ENCODE measurements at regions not wholly inside any gene's neighbourhood (a gene's known extent, or its start where the extent isn't known, plus 50 kb on each side); places are given as distances from the start of the nearest gene placed in this dataset.

- POLR2A ChIA-PET = no interaction called here
- Mint-ChIP-seq H3K4me3 (no peak overlapping the region), H3K9me3 (peaks cover 12% of the 10 kb centered on the region), H3K27ac (no peak overlapping the region), H3K36me3 (0 out of 2 replicates have a peak, but pooled peaks cover 4% of the 10 kb centered on the region), H3K4me1 (no peaks in the 10 kb centered on the region), H3K27me3 (ENCODE audit: low read depth) (no peaks in the 10 kb centered on the region)
- DNase-seq (ENCODE audit: low spot score) = no peak
- no peak for TF ChIP-seq FOXP4 (CRISPR knock-in tag; IDR thresholded peaks at IDR 0.05)
- no peak for TF ChIP-seq SOX15 (CRISPR knock-in tag; IDR thresholded peaks at IDR 0.05)
- no peak for TF ChIP-seq CBFB (CRISPR knock-in tag; IDR thresholded peaks at IDR 0.05; ENCODE audit: low read depth)
- TF ChIP-seq USF1 (CRISPR knock-in tag; IDR thresholded peaks at IDR 0.05) = no peak
- TF ChIP-seq JUN (CRISPR knock-in tag; IDR thresholded peaks at IDR 0.05) = no peak
- TF ChIP-seq PRRX2 (CRISPR knock-in tag; IDR thresholded peaks at IDR 0.05) = no peak
- no peak for TF ChIP-seq ZBTB43 (CRISPR knock-in tag; IDR thresholded peaks at IDR 0.05)
- no peak for TF ChIP-seq ZNF425 (CRISPR knock-in tag; conservative IDR thresholded peaks at IDR 0.05)
- TF ChIP-seq FOXP1 (CRISPR knock-in tag; IDR thresholded peaks at IDR 0.05; ENCODE audit: borderline replicate concordance) = no peak
- TF ChIP-seq FOXK1 (CRISPR knock-in tag; IDR thresholded peaks at IDR 0.05) = no peak
- TF ChIP-seq HMGA2 (CRISPR knock-in tag; IDR thresholded peaks at IDR 0.05) = no peak
- no peak for TF ChIP-seq ZNF317 (CRISPR knock-in tag; IDR thresholded peaks at IDR 0.05; ENCODE audit: borderline replicate concordance, low read depth)
- TF ChIP-seq, protein P1, sequence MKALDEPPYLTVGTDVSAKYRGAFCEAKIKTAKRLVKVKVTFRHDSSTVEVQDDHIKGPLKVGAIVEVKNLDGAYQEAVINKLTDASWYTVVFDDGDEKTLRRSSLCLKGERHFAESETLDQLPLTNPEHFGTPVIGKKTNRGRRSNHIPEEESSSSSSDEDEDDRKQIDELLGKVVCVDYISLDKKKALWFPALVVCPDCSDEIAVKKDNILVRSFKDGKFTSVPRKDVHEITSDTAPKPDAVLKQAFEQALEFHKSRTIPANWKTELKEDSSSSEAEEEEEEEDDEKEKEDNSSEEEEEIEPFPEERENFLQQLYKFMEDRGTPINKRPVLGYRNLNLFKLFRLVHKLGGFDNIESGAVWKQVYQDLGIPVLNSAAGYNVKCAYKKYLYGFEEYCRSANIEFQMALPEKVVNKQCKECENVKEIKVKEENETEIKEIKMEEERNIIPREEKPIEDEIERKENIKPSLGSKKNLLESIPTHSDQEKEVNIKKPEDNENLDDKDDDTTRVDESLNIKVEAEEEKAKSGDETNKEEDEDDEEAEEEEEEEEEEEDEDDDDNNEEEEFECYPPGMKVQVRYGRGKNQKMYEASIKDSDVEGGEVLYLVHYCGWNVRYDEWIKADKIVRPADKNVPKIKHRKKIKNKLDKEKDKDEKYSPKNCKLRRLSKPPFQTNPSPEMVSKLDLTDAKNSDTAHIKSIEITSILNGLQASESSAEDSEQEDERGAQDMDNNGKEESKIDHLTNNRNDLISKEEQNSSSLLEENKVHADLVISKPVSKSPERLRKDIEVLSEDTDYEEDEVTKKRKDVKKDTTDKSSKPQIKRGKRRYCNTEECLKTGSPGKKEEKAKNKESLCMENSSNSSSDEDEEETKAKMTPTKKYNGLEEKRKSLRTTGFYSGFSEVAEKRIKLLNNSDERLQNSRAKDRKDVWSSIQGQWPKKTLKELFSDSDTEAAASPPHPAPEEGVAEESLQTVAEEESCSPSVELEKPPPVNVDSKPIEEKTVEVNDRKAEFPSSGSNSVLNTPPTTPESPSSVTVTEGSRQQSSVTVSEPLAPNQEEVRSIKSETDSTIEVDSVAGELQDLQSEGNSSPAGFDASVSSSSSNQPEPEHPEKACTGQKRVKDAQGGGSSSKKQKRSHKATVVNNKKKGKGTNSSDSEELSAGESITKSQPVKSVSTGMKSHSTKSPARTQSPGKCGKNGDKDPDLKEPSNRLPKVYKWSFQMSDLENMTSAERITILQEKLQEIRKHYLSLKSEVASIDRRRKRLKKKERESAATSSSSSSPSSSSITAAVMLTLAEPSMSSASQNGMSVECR (CRISPR knock-in tag; IDR thresholded peaks at IDR 0.05; ENCODE audit: borderline replicate concordance) = no peak
- TF ChIP-seq ESRRA (CRISPR knock-in tag; IDR thresholded peaks at IDR 0.05; ENCODE audit: borderline replicate concordance) = no peak
- TF ChIP-seq RELA (CRISPR knock-in tag; IDR thresholded peaks at IDR 0.05; ENCODE audit: borderline replicate concordance) = no peak
- TF ChIP-seq ZNF219 (CRISPR knock-in tag; IDR thresholded peaks at IDR 0.05; ENCODE audit: borderline replicate concordance) = no peak
- TF ChIP-seq TEAD1 (CRISPR knock-in tag; IDR thresholded peaks at IDR 0.05) = no peak
- TF ChIP-seq ATF1 (CRISPR knock-in tag; IDR thresholded peaks at IDR 0.05) = no peak
- TF ChIP-seq KAT7 (CRISPR knock-in tag; IDR thresholded peaks at IDR 0.05; ENCODE audit: borderline replicate concordance) = no peak
- ATAC-seq = no peak
- CTCF ChIA-PET = no interaction called here
These were observed 929.0 kb downstream of the MCTP2 start for GRCh38 chr15:95160316-95160715.
